HG03135 (cell line): ENCODE measurements at regions not wholly inside any gene's neighbourhood (a gene's known extent, or its start where the extent isn't known, plus 50 kb on each side); places are given as distances from the start of the nearest gene placed in this dataset.

Experiments used
- ATAC-seq: cut with Tn5 transposase; IDR thresholded peaks from one replicate; pipeline ENCODE4 v1.9.1; 2021; ENCODE audit warnings: mild to moderate bottlenecking, moderate library complexity; ENCODE audit not compliant: unreplicated experiment

DNA sequence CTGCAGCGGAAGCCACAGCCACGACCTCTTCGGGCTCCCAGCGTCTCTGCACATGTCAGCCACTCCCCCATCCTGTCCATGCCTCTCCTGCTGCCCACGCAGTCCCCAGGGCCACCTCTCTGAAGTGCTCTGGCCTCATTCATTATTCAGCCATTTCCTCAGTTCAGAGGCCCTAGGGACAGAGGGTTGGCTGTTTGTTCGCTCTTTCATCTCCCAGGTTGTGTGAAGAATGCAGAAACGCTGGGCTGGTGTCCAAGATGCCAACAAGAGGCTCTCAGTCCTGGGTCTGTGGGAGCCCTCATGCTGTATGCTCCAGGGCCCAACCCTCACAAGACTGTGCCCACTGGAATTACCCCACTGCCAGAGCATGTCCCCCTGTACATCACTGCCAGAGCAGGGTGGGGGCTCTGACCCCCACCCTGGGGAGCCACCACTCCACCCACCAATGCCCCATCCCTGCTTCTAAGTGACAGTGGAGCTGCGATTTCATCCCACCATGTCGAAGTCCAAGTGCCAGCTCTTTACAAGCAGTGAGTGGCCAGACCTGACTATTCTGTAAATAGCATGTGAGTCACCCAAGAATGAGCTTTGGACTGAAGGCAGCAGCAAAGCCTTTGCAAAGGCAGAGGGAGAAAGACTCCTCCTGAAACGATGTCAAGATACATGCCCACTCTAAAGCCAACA, 209.6 kb downstream of the BUD13 start:
- no peak for ATAC-seq

DNA sequence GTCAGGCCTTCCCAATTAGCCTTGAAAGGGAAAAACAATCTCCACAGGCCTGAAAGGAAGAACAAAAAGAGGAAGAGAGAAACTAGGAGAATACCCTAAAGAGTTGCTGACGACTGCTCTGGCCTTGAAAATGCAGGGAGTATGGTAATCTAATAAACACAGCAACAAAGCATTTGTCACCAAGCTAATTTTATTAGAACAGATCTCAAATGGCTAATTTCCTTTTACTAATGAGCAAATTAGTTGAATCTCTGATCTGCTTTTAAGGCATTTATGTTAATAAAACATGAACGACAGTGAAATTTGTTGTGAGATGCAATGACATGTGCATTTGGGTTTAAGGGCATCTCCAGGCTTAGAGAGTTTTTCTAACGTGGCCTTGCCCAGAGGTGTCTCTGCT, 212.2 kb downstream of the BUD13 start:
- ATAC-seq: no peak

DNA sequence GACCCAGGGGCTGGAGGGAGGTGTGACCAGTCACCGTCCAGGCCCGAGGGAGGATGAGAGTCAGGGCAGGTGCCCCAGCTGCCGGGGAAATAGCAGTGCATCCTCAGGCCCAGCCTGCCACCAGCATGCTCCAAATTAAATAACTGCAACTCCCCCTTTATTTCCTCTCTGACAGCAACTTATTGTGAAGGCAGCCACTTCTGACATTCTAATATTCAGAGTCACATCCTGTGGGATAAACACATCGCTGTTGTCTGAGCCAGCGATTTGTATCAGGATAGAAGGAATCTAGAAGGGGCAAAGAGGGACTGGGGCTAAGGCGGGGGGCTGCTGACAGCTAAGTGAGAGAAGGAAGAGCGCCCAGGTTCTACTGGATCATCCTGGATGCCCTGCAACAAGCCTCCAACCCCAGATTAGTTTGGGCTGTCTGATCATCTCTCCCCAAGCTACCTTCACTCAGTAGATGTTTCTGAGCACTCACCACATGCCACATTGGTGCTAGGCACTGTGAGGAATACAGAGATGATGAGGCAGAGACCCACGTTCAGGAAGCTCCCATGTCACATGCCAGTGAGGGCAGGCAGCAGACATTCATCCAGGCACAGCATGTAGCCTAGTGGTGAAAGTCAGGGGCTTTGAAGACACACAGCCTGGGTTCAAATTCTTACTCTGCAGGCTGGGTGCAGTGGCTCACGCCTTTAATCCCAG, 214.1 kb downstream of the BUD13 start:
- no peak for ATAC-seq

DNA sequence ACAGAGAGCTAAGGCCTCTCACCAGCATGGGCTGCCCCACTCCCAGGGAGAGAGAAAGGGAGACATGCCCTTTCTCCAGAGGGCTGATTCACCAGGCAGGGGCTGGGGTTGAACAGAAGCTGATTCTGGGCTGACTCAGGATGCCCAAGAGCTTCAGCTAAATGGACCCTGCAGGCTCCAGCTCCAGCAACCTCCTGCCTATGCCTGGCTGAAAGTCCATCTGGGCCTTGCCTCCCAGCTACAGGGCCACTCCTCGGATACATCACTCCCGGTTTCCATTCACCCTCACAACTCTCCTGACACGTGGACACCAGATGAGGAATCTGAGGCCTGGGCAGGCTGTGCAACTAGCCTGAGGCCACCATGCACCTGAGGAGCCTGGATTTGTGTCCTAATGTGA, 215.5 kb downstream of the BUD13 start:
- ATAC-seq: no peak

DNA sequence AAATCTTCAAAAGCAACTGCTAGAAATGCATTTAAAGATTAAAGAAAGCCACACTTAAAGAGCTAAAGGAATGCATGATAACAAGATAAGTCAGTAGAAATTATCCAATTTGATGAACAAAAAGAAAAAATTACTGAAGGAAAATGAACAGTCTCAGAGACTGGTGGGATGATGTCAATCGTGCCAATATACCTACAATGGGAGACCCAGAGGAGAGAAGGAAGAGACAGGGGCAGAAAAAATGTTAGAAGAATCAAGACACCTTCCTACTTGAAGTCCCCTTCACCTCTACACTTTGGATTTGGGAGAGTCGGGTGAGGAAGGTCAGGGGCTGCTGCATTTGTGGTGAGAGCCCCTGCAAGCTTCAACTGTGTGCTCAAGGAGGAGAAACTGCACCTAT, 216.3 kb downstream of the BUD13 start:
- ATAC-seq: no peak

DNA sequence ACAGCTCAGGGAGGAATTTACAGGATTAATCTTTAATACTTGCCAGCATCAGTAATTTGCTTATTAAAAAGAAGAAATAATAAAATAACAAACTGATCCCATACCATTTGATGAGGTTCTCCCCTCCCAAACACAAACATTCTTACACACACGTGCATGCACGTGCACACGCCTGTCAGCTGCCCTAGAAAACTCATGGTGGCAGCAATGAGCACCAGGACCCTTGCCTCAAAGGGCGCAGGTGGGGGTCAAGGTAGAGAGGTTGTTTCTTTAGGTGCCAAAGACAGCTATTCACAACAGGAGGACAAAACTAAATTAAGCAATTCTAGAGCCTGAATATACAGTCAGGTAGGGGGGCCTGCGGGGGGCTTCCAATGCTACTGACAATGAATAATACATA, 219.3 kb downstream of the BUD13 start:
- no peak for ATAC-seq

DNA sequence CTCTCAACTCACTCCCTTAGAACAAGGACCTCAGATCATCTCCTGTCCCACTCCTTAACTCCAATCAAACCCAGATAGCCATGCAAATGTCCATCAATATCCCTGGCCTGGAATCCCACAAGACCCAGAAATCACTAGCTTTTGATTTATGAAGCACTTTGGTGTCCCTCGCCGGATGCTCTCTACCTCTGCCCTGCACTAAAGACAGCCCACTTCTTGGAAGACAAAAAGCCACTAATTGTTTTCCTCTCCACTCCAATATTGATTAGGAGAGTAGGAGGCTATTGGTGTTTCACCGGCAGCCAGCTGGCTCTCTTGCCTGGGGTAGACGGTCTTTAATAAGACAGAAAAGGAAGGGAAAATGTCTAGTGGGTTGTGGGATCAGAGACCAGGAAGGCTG, 221.2 kb downstream of the BUD13 start:
- no peak for ATAC-seq

DNA sequence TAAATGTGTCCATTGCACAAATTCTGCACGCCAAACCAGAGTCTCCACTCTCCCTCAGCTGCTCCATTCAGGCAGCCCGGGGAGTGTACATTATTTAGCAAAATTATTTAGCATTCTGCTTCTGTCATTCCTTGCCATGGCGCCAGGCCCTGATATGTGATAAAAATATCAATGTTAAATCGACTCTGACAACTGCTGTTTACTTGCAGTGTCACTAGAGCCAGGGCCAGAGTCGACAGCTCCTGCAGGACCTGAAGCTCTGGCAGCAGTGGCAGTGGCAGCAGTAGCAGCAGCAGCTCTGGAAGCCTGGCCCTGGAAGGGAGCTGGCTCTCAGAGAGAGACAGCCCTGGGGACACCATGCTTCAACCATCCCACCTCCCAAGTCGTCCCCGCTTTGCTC, 224.5 kb downstream of the BUD13 start:
- ATAC-seq: no peak

DNA sequence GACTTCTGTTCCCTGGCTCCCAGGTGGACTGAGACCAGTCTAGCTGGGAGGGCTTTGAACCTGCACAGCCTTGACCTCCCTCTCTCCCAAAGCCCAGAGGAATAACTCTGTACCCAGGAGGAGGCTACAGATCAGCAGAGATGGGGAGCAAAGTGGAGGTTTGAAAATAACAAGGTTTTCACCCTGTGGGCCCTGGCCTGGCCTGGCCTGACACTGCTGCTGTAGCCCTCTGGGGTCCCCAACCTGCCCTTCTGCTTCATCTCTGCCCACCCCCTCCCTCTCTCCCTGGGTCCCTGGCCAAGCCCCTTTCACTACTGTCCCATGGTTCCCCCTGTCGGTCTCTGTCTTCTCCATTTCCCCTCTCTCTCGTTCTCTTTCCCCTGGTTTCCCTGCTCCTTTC, 225.2 kb downstream of the BUD13 start:
- ATAC-seq: no peak

DNA sequence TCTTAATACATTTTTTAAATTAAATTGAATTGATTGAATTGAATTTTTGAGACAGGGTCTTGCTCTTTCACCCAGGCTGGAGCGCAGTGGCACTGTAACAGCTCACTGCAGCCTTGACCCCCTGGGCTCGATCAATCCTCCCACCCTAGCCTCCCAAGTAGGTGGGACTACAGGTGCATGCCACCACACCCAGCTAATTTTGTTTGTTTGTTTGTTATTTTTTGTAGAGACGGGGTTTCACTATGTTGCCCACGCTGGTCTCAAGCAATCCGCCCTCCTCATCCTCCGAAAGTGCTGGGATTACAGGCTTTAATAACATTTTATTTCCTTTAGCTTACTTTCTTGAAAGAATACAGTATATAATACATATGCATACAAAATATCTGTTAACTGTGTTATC, 226.9 kb downstream of the BUD13 start:
- ATAC-seq: no peak

DNA sequence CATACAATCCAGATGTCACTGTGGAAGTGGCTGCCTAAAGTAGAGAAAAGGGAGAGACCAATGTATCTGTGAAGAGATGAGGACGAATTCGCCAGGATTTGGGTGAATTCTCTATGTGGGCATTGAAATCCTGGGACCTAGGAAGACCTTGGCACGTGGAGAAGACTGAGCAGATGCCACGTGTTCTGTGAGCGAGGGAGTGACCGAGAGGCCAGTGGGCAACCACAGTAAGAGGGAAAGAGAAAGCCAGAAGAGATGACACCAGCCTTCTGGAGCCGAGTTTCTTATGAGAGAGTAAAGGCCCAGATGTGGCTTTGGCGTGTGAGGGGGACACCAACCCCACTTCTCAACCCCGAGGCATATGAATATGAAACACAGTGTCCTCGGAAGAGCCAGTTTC, 228.1 kb downstream of the BUD13 start:
- no peak for ATAC-seq

DNA sequence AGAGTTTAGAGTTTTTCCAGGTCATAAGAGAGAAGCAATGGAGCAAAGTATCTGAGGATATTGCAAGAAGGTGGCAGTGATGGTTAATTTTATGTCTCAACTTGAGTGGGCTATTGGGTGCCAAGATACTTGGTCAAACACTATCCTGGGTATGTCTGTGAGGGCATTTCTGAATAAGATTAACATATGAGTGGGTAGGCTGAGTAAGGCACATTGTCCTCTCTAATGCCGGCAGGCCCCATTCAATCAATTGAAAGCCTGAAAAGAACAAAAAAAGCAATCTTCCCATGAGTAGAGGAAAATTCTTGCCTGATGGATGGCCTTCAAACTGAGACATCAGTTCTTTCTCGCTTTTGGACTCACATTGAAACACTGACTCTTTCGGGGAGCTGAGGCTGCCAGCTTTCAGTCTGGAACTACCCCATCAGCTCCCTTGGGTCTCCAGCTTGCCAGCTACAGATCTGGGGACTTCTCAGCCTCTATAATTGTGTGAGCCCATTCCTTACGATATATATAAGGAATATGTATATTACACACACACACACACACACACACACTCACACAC, 228.8 kb downstream of the BUD13 start:
- ATAC-seq: no peak

DNA sequence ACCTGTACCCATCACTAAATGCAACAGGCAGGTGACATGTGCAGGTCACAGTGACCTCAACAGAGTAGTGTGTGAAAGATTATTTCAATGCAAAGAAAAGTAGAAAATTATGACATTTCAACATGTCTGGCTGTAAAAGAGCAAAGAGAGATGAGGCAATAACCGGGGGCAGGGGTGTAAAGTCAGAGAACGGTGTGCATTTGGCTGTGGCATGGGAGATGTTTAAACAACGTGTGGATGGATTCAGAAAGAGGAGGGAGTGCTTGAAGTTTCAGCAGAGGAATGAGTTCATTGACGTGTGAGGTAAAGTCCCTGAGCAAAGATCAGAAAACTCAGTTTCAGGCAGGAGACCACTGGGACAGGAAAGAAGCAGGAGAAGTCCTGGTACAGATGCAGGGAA, 229.7 kb downstream of the BUD13 start:
- ATAC-seq: no peak

DNA sequence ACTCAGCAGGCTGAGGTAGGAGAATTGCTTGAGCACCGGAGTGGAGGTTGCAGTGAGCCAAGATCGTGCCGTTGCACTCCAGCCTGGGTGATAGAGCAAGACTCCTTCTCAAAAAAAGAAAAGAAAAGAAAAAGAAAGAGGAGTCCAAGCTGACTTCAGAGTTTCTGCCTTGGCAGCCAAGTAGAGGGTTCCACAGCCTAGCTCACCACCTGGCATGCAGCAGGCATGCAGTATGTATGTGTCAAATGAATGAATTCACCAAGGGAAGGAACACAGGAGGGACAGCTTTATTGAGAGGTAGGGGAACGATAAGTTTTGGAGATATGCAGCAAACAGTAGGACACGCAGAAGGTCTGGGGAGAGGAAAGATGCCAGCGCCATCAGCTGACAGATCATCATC, 230.4 kb downstream of the BUD13 start:
- ATAC-seq: no peak

DNA sequence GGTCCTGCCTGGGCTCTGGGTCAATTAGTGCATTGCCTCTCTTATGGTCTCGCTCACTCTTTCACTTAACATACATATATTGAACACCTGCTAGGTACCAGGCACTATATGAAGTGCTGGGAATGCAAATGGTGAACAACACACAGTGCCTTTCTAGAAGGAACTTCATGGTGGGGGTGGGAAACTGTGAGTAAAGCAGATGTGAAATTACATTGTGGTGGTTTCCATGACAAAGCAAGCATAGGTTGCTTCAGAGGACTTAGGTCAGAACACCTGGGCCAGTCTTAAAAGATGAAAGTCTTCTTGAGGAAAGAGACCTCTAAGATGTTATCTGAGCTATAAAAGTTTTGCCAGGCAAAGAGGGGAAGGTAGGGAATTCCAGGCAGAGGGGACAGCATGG, 231.3 kb downstream of the BUD13 start:
- no peak for ATAC-seq

DNA sequence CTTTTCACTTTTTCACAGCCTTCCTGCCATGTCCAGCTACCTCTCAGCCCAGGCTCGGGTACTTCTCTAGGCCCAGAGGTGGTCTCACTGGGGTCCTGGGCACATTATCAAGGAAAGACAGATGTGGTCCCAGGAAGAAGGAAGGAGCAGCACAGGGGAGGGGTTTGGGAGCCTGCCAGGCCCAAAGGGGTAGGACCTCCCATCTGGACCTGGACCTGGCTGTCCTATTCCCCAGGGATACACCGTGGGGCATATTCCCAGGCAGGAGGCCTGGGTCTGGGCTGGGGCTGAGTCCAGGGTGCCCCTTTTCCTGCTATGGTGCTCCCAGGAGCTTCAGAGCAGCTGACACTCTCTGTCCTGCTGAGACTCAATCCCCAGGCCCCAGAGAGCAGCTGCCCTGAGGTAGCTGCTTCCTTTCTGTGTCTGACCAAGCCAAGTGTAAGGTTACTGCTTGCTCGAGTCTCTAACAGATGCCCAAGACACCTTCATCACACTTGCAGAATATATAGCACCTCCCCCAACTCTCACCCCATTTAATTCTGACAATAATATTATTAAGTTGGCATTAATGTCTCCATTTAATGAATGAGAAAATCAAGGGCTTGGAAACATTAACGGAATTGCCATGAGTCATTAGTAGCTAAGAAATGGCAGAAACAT, 232.0 kb downstream of the BUD13 start:
- ATAC-seq: no peak

DNA sequence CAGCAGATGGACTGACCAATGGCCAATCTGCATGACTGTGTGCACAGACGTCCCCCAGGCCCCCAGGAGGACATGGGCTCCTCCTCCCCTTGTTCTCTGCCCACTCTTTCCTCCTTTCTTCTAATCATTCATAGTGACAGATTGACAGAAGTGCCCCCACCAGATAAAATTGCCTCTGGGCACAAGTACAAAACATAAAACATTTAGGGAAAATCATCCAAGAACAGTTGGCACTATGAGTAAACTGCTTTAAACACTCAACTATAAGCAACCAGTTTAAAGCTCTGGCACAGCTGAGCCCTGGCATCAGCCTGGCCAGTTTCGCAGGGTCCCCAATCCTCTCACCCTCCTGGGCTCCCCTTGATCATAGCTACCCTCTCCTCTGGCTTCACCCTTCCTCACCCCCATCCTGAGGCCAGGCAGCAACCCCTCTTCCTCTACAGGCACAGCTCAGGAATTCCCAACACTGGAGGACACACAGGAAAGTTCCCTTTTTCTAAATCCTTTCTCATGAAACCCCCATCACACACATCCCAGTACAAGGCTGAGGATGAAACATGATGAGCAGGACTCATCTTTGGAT, 232.9 kb downstream of the BUD13 start:
- no peak for ATAC-seq

DNA sequence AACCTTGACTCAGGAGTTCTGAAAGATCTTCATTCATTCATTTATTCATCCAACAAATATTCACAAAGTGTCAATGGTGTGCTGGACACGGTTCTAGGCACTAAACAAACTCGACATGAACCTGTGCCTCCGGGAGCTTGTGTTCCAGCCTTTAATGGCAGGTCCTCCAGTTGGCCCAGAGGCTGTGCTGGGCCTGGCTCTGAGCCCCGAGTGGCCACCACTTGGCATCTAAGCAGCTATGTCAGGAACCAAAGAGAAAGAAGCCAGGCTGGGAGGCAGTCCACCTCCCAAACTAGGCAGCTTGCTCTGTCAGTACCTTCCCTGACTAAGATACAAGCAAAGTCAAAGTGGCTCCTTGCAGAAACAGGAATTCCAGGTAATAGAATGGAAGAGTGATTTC, 233.6 kb downstream of the BUD13 start:
- ATAC-seq: no peak

DNA sequence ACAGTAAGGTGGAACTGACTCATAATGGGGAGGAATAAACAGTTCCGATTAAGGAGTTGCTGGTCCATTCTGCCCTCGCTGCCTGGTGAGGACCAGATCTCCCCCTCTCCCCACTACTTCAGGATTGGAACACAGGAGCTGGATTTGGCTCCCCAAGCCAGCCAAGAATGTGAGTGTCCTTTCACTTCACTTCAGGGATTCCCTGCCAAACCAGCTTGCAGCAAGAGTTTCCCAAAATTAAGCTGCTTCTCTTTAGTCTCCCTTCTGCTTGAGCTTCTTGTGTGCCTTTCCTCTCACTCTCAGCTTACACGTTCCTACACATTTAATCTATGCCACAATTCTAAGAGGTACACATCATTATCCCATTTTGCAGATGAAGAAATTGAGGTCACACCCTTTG, 234.1 kb downstream of the BUD13 start:
- no peak for ATAC-seq

DNA sequence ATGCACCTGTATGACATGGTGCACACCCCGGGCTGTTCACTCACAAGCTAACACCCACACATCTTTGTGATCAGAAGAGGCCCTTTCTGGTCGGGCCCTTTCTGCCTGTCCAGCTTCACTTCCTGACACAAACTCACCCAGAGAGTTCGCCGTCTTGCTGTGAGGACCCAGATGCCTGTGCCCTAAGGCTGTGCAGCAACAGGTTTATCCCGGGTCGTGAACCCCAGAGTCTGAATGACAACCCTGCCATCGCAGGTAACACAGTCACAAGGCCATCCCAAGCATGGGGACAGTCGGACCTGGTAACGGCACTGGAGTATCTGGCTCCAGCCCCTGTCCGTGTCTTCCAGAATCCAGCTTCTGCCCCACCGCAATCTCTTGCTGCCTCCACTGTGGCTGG, 235.1 kb downstream of the BUD13 start:
- ATAC-seq: no peak

DNA sequence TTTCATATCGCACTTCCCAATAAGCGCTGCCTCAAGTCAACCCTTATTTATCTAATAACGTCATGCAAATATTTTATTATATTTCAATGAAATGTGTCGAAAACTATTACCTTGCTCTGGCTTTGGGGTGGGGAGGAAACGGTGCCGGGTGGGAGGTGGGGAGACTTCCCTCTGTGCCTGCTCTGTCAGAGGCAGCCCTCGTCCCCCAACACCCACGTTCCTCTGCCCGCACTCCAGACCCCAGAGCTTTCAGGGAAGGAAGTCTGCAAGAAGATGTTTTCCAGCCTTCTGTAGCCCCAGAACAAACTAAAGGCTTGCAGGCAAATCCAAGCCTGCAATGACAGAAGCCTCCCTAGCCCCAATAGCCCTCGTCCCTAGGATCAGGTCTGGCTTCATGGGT, 235.7 kb downstream of the BUD13 start:
- ATAC-seq: no peak

DNA sequence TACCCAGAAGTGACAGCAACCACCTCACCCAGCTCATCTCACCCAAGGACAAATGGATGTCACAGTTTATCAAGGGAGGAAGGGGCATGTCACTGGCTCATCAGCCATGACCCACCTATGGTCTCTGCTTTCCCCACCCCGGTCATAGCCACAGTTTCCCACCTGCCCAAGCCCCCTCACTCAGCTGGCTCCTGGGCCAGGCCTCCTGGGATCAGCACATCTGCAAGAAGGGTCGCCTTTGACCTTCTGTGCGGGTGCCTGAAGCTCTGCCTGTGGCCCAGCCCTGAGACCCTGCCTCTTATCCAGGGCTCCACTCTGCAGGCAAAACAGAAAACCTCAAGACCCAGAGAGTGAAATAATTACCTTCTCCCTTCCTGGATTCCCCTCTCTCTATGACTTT, 236.4 kb downstream of the BUD13 start:
- ATAC-seq: no peak
